GM21737 (cell line): ENCODE measurements at regions not wholly inside any gene's neighbourhood (a gene's known extent, or its start where the extent isn't known, plus 50 kb on each side); places are given as distances from the start of the nearest gene placed in this dataset.
"Not testable (repeated sequence)": the region's sequence is repeated elsewhere in the genome, so short reads cannot be mapped to it uniquely, and the experiment has no call there.

Experiments
- ATAC-seq: cut with Tn5 transposase; IDR thresholded peaks from one replicate; pipeline ENCODE4 v1.9.1; 2021; ENCODE audit warnings: mild to moderate bottlenecking, moderate library complexity; ENCODE audit not compliant: unreplicated experiment

- ATAC-seq = no peak
Measured at GRCh38 chr13:34349091-34349722, 531.3 kb downstream of the RFC3 start.

- no peak for ATAC-seq
Measured at GRCh38 chr13:34350671-34351070, 532.7 kb downstream of the RFC3 start.

- ATAC-seq = no peak
Measured at GRCh38 chr13:34351134-34351533, 533.2 kb downstream of the RFC3 start.

GRCh38 chr13:34352958-34353357 lies 535.0 kb downstream of the RFC3 start:
- ATAC-seq = no peak

- no peak for ATAC-seq
Measured at GRCh38 chr13:34356686-34357434, 538.9 kb downstream of the RFC3 start.

GRCh38 chr13:34357435-34358232 lies 539.7 kb downstream of the RFC3 start:
- ATAC-seq = no peak

GRCh38 chr13:34358811-34359513 lies 541.0 kb downstream of the RFC3 start:
- ATAC-seq = no peak

GRCh38 chr13:34360702-34361101 lies 542.8 kb downstream of the RFC3 start:
- no peak for ATAC-seq

- no peak for ATAC-seq
Measured at GRCh38 chr13:34361560-34361959, 543.6 kb downstream of the RFC3 start.

- no peak for ATAC-seq
Measured at GRCh38 chr13:34363266-34363665, 545.3 kb downstream of the RFC3 start.

GRCh38 chr13:34364633-34365032 lies 546.7 kb downstream of the RFC3 start:
- no peak for ATAC-seq

GRCh38 chr13:34369931-34370330 lies 552.0 kb downstream of the RFC3 start:
- ATAC-seq = no peak

- ATAC-seq = no peak
Measured at GRCh38 chr13:34371108-34371507, 553.2 kb downstream of the RFC3 start.

GRCh38 chr13:34371645-34372395 lies 553.9 kb downstream of the RFC3 start:
- no peak for ATAC-seq

- ATAC-seq = no peak
Measured at GRCh38 chr13:34372581-34372980, 554.6 kb downstream of the RFC3 start.

GRCh38 chr13:34376483-34376882 lies 558.5 kb downstream of the RFC3 start:
- no peak for ATAC-seq

- ATAC-seq = no peak
Measured at GRCh38 chr13:34381228-34381627, 560.8 kb upstream of the NBEA start.

- ATAC-seq = no peak
Measured at GRCh38 chr13:34383728-34384127, 558.3 kb upstream of the NBEA start.

GRCh38 chr13:34386229-34386628 lies 555.8 kb upstream of the NBEA start:
- ATAC-seq = not testable (repeated sequence)

- no peak for ATAC-seq
Measured at GRCh38 chr13:34391076-34391475, 551.0 kb upstream of the NBEA start.
